Activated T-cell treated with anti-CD3 and anti-CD28 coated beads, Interleukin-2, amount 50 U/mL, for 72 hours (primary cell): ENCODE measurements at regions not wholly inside any gene's neighbourhood (a gene's known extent, or its start where the extent isn't known, plus 50 kb on each side); places are given as distances from the start of the nearest gene placed in this dataset.

ENCODE experiments used
- ATAC-seq, 2 donors: fragments of 150-1000 bp; cut with Tn5 transposase; replicated peaks in 1 of 2; 2 replicates each; pipeline ENCODE4 v1.10.0; 2021; ENCODE audit warnings: moderate library complexity in 2 of 2, mild to moderate bottlenecking in 1 of 2
- DNase-seq, 2 donors: peaks; one replicate each; pipeline ENCODE4 v3.0.0; 2021 to 2022; ENCODE audit warnings: mixed read lengths in 1 of 2
- H3K27ac Mint-ChIP-seq: one replicate; pipeline ENCODE4 v1.8.0; 2022; ENCODE audit warnings: mild to moderate bottlenecking, moderate library complexity, mixed read lengths
- H3K27me3 Mint-ChIP-seq: one replicate; pipeline ENCODE4 v1.8.0; 2022; ENCODE audit warnings: low read depth, mixed read lengths
- H3K36me3 Mint-ChIP-seq, 2 donors: one replicate each; pipeline ENCODE4 v1.8.0; 2022; ENCODE audit warnings: mixed read lengths in 2 of 2, mild to moderate bottlenecking in 1 of 2; ENCODE audit not compliant: insufficient read depth in 2 of 2
- H3K4me1 Mint-ChIP-seq: one replicate; pipeline ENCODE4 v1.8.0; 2022; ENCODE audit warnings: low read depth, mixed read lengths
- H3K4me3 Mint-ChIP-seq, 2 donors: one replicate each; pipeline ENCODE4 v1.8.0; 2022; ENCODE audit warnings: mild to moderate bottlenecking in 2 of 2, mixed read lengths in 2 of 2, moderate library complexity in 2 of 2
- H3K9me3 Mint-ChIP-seq, 2 donors: one replicate each; pipeline ENCODE4 v1.8.0; 2022; ENCODE audit warnings: mixed read lengths in 2 of 2

- no peak for DNase-seq
- no peaks in the 10 kb centered on the region for H3K27me3 Mint-ChIP-seq
- H3K27ac Mint-ChIP-seq: no peak overlapping the region
- no peaks in the 10 kb centered on the region for H3K4me1 Mint-ChIP-seq
- no peak overlapping the region for H3K4me3 Mint-ChIP-seq
- no peak for ATAC-seq
- no peaks in the 10 kb centered on the region for H3K9me3 Mint-ChIP-seq
- no peaks in the 10 kb centered on the region for H3K36me3 Mint-ChIP-seq
Observed at GRCh38 chr2:120842456-120843439, 107.1 kb downstream of the GLI2 start.

GRCh38 chr2:120844070-120844738 is 108.5 kb downstream of the GLI2 start:
- Mint-ChIP-seq H3K36me3 (no peaks in the 10 kb centered on the region), H3K27ac (no peak overlapping the region), H3K9me3 (peaks cover 2 to 4% of the 10 kb centered on the region in 2 donors), H3K4me1 (no peaks in the 10 kb centered on the region), H3K27me3 (no peaks in the 10 kb centered on the region), H3K4me3 (no peak overlapping the region)
- DNase-seq (no peak), ATAC-seq (no peak)

GRCh38 chr2:120845277-120845676 is 109.6 kb downstream of the GLI2 start:
- Mint-ChIP-seq H3K36me3 (no peaks in the 10 kb centered on the region), H3K27ac (no peak overlapping the region), H3K27me3 (no peaks in the 10 kb centered on the region), H3K4me3 (no peak overlapping the region), H3K9me3 (peaks cover 2 to 6% of the 10 kb centered on the region in 2 donors), H3K4me1 (no peaks in the 10 kb centered on the region)
- DNase-seq: no peak
- ATAC-seq: no peak

- H3K27me3 Mint-ChIP-seq: no peaks in the 10 kb centered on the region
- ATAC-seq (no peak), DNase-seq (no peak)
- H3K27ac Mint-ChIP-seq: no peak overlapping the region
- H3K9me3 Mint-ChIP-seq: peaks cover 2 to 6% of the 10 kb centered on the region in 2 donors
- H3K4me1 Mint-ChIP-seq: no peaks in the 10 kb centered on the region
- no peaks in the 10 kb centered on the region for H3K36me3 Mint-ChIP-seq
- no peak overlapping the region for H3K4me3 Mint-ChIP-seq
Observed at GRCh38 chr2:120846406-120847095, 110.9 kb downstream of the GLI2 start.

GRCh38 chr2:120847700-120848321 is 112.1 kb downstream of the GLI2 start:
- no peaks in the 10 kb centered on the region for H3K4me1 Mint-ChIP-seq
- no peak overlapping the region for H3K4me3 Mint-ChIP-seq
- H3K27me3 Mint-ChIP-seq: no peaks in the 10 kb centered on the region
- no peak overlapping the region for H3K27ac Mint-ChIP-seq
- DNase-seq (no peak), ATAC-seq (no peak)
- H3K9me3 Mint-ChIP-seq: peaks cover 2 to 6% of the 10 kb centered on the region in 2 donors
- no peaks in the 10 kb centered on the region for H3K36me3 Mint-ChIP-seq

- no peak for ATAC-seq
- Mint-ChIP-seq H3K4me3 (no peak overlapping the region), H3K9me3 (peaks cover 2 to 6% of the 10 kb centered on the region in 2 donors), H3K27me3 (no peaks in the 10 kb centered on the region), H3K36me3 (no peaks in the 10 kb centered on the region), H3K27ac (no peak overlapping the region), H3K4me1 (no peaks in the 10 kb centered on the region)
- DNase-seq: no peak
Observed at GRCh38 chr2:120849278-120849677, 113.6 kb downstream of the GLI2 start.

- Mint-ChIP-seq H3K36me3 (no peaks in the 10 kb centered on the region), H3K4me3 (no peak overlapping the region), H3K4me1 (no peaks in the 10 kb centered on the region), H3K27me3 (no peaks in the 10 kb centered on the region), H3K27ac (no peak overlapping the region), H3K9me3 (peaks cover 2 to 6% of the 10 kb centered on the region in 2 donors)
- ATAC-seq (no peak), DNase-seq (no peak)
Observed at GRCh38 chr2:120850551-120850950, 114.9 kb downstream of the GLI2 start.

GRCh38 chr2:120851116-120851773 is 115.6 kb downstream of the GLI2 start:
- no peaks in the 10 kb centered on the region for H3K4me1 Mint-ChIP-seq
- H3K27me3 Mint-ChIP-seq: no peaks in the 10 kb centered on the region
- ATAC-seq (no peak), DNase-seq (no peak)
- H3K27ac Mint-ChIP-seq: no peak overlapping the region
- H3K4me3 Mint-ChIP-seq: no peak overlapping the region
- peaks cover 2 to 6% of the 10 kb centered on the region in 2 donors for H3K9me3 Mint-ChIP-seq
- no peaks in the 10 kb centered on the region for H3K36me3 Mint-ChIP-seq

GRCh38 chr2:120852200-120852815 is 116.6 kb downstream of the GLI2 start:
- no peak overlapping the region for H3K27ac Mint-ChIP-seq
- H3K4me1 Mint-ChIP-seq: no peaks in the 10 kb centered on the region
- no peak overlapping the region for H3K4me3 Mint-ChIP-seq
- no peaks in the 10 kb centered on the region for H3K36me3 Mint-ChIP-seq
- H3K27me3 Mint-ChIP-seq: no peaks in the 10 kb centered on the region
- ATAC-seq: no peak
- DNase-seq: no peak
- H3K9me3 Mint-ChIP-seq: peaks cover 2 to 6% of the 10 kb centered on the region in 2 donors

- H3K9me3 Mint-ChIP-seq: peaks cover 2 to 6% of the 10 kb centered on the region in 2 donors
- no peak for DNase-seq
- no peak for ATAC-seq
Observed at GRCh38 chr2:120853306-120854013, 117.8 kb downstream of the GLI2 start.

GRCh38 chr2:120854014-120854620 is 118.4 kb downstream of the GLI2 start:
- H3K27ac Mint-ChIP-seq: no peak overlapping the region
- no peaks in the 10 kb centered on the region for H3K4me1 Mint-ChIP-seq
- H3K4me3 Mint-ChIP-seq: no peak overlapping the region
- DNase-seq (no peak), ATAC-seq (no peak)
- no peaks in the 10 kb centered on the region for H3K27me3 Mint-ChIP-seq
- peaks cover 0 to 2% of the 10 kb centered on the region in 2 donors for H3K9me3 Mint-ChIP-seq
- no peaks in the 10 kb centered on the region for H3K36me3 Mint-ChIP-seq

More at GRCh38 chr2:120853306-120854013, 117.8 kb downstream of the GLI2 start:
- no peaks in the 10 kb centered on the region for H3K27me3 Mint-ChIP-seq
- no peaks in the 10 kb centered on the region for H3K36me3 Mint-ChIP-seq
- no peaks in the 10 kb centered on the region for H3K4me1 Mint-ChIP-seq
- no peak overlapping the region for H3K27ac Mint-ChIP-seq
- no peak overlapping the region for H3K4me3 Mint-ChIP-seq
